ENCODE measurements at regions not wholly inside any gene's neighbourhood (a gene's known extent, or its start where the extent isn't known, plus 50 kb on each side); places are given as distances from the start of the nearest gene placed in this dataset.

DNA sequence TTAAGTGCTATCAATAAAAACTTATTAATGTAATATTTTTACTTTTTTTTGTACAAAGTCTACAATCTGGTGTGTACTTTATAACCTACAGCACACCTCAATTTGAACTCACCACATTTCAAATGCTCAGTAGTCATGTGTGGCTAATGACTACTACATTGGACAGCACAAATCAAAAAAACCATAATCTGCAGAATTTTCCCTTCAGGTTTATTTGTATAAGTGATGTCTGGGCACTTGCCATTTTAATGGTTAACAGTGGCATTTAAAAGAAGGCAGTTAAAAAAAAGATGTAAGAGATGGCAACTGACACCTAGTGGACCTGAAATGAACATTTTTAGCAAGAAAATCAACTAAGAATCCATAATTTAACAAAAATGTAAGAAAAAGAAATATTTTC lies 124.6 kb upstream of the NRBF2 start:
- no peaks in the 10 kb centered on the region for H3K36me3 ChIP-seq (ENCODE audit: control insufficient read depth in 2 of 2, insufficient read depth in 2 of 2, low read length in 2 of 2)
- no peaks in the 10 kb centered on the region for H3K9me3 ChIP-seq (ENCODE audit: control insufficient read depth in 2 of 2, low read length in 2 of 2)
- H3K27ac ChIP-seq (ENCODE audit: low read depth in 2 of 2, low read length in 2 of 2) = no peak overlapping the region
- no peaks in the 10 kb centered on the region for H3K27me3 ChIP-seq (ENCODE audit: control insufficient read depth in 2 of 2, insufficient read depth in 2 of 2, low read length in 2 of 2)
- no peak overlapping the region for H3K9ac ChIP-seq (ENCODE audit: low read depth in 1 of 2, low read length in 2 of 2)
- no peak overlapping the region for H3K4me3 ChIP-seq (ENCODE audit: low read length in 2 of 2)
- H3K4me1 ChIP-seq (ENCODE audit: control insufficient read depth in 2 of 2, insufficient read depth in 2 of 2, low read length in 2 of 2) = no peaks in the 10 kb centered on the region

DNA sequence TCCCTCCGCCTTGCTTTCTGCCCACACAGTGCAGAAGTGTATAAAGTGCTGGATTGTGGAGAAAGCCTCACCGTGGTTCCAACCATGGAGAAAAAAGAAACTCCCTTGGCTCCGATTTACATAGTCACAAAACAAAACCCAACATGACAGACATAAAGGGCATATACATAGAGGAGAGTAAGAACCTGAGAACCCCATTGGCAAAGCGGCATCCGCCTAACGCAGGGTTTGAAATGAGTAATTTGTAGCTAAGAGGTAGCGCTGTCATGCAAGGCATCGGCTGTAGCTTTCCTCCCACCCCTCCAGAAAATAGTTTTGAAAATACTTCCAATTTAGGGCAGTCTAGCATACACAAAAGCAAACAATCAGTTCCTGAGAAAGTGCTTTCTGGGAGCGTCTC lies 126.0 kb upstream of the NRBF2 start:
- no peaks in the 10 kb centered on the region for H3K9me3 ChIP-seq (ENCODE audit: control insufficient read depth in 2 of 2, low read length in 2 of 2)
- no peaks in the 10 kb centered on the region for H3K27me3 ChIP-seq (ENCODE audit: control insufficient read depth in 2 of 2, insufficient read depth in 2 of 2, low read length in 2 of 2)
- no peak overlapping the region for H3K27ac ChIP-seq (ENCODE audit: low read depth in 2 of 2, low read length in 2 of 2)
- H3K9ac ChIP-seq (ENCODE audit: low read depth in 1 of 2, low read length in 2 of 2) = no peak overlapping the region
- H3K4me1 ChIP-seq (ENCODE audit: control insufficient read depth in 2 of 2, insufficient read depth in 2 of 2, low read length in 2 of 2) = no peaks in the 10 kb centered on the region
- H3K36me3 ChIP-seq (ENCODE audit: control insufficient read depth in 2 of 2, insufficient read depth in 2 of 2, low read length in 2 of 2) = no peaks in the 10 kb centered on the region
- no peak overlapping the region for H3K4me3 ChIP-seq (ENCODE audit: low read length in 2 of 2)

DNA sequence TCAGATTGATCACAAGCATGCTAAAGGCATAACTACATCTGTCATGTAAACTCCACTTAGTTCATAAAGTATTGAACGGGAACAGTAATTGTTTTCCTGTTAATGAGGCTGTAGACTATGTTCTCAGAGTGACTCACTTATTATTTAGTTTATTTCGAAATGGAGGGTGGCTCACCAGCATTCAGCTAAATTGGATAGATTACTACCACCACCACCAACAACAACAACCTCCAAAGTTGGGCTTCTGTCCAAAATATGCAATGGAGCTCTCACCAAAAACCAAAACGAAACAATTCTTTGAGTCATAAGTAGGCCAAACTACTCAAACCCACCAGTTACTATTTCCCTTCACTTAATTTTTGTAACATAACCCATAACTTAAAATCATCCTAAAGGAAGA lies 127.9 kb upstream of the NRBF2 start:
- Histone ChIP-seq H3K9ac (ENCODE audit: low read depth in 1 of 2, low read length in 2 of 2) (no peak overlapping the region), H3K27me3 (ENCODE audit: control insufficient read depth in 2 of 2, insufficient read depth in 2 of 2, low read length in 2 of 2) (no peaks in the 10 kb centered on the region), H3K4me1 (ENCODE audit: control insufficient read depth in 2 of 2, insufficient read depth in 2 of 2, low read length in 2 of 2) (no peaks in the 10 kb centered on the region), H3K9me3 (ENCODE audit: control insufficient read depth in 2 of 2, low read length in 2 of 2) (no peaks in the 10 kb centered on the region), H3K27ac (ENCODE audit: low read depth in 2 of 2, low read length in 2 of 2) (no peak overlapping the region), H3K36me3 (ENCODE audit: control insufficient read depth in 2 of 2, insufficient read depth in 2 of 2, low read length in 2 of 2) (no peaks in the 10 kb centered on the region), H3K4me3 (ENCODE audit: low read length in 2 of 2) (no peak overlapping the region)

DNA sequence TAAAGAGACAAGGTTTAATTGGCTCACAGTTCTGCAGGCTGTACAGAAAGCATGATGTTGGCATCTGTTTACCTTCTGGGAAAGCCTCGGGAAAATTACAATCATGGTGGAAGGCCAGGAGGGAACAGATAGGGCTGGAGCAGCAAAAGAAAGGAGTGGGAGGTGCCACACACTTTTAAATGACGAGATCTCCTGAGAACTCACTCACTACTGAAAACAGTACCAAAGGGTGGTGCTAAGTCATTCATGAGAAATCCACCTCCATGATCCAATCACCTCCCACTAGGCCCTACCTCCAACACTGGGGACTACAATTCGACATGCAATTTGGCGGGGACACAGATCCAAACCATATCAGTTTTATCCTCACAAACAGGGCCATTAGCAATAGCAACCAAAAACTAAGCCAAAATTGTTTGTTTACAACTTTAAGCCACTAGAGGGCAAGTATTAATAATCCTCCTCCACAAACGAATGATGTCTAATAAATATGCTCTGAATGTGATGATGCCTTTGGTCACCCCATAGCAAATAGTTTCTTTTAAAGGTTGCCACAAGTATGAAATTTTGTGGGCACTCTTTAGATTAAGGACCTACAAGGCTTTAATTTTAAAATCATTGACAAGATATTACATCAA lies 129.2 kb upstream of the NRBF2 start:
- Histone ChIP-seq H3K36me3 (ENCODE audit: control insufficient read depth in 2 of 2, insufficient read depth in 2 of 2, low read length in 2 of 2) (no peaks in the 10 kb centered on the region), H3K9me3 (ENCODE audit: control insufficient read depth in 2 of 2, low read length in 2 of 2) (no peaks in the 10 kb centered on the region), H3K4me3 (ENCODE audit: low read length in 2 of 2) (no peak overlapping the region), H3K9ac (ENCODE audit: low read depth in 1 of 2, low read length in 2 of 2) (no peak overlapping the region), H3K4me1 (ENCODE audit: control insufficient read depth in 2 of 2, insufficient read depth in 2 of 2, low read length in 2 of 2) (no peaks in the 10 kb centered on the region), H3K27ac (ENCODE audit: low read depth in 2 of 2, low read length in 2 of 2) (no peak overlapping the region), H3K27me3 (ENCODE audit: control insufficient read depth in 2 of 2, insufficient read depth in 2 of 2, low read length in 2 of 2) (no peaks in the 10 kb centered on the region)

DNA sequence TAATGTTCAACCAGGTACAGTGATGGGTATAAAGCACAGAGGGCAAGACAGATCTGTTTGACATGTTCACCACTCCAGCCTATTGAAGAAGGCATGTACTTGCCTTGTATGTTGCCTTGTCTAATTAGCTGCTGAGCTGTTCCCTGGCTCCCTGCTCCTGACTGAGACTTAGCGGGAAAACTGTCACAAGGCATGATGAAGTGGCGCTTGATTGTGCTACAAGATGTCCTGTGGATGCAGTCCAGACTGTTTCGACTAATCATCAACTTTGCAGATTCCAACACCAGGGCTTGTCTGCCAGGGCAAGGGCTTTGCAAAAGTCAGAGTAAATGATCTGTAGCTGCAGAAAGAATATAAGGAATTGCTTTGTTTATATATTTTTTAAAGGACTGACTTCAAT lies 136.2 kb upstream of the NRBF2 start:
- Histone ChIP-seq H3K27ac (ENCODE audit: low read depth in 2 of 2, low read length in 2 of 2) (no peak overlapping the region), H3K4me1 (ENCODE audit: control insufficient read depth in 2 of 2, insufficient read depth in 2 of 2, low read length in 2 of 2) (no peaks in the 10 kb centered on the region), H3K9me3 (ENCODE audit: control insufficient read depth in 2 of 2, low read length in 2 of 2) (no peaks in the 10 kb centered on the region), H3K36me3 (ENCODE audit: control insufficient read depth in 2 of 2, insufficient read depth in 2 of 2, low read length in 2 of 2) (no peaks in the 10 kb centered on the region), H3K9ac (ENCODE audit: low read depth in 1 of 2, low read length in 2 of 2) (no peak overlapping the region), H3K4me3 (ENCODE audit: low read length in 2 of 2) (no peak overlapping the region), H3K27me3 (ENCODE audit: control insufficient read depth in 2 of 2, insufficient read depth in 2 of 2, low read length in 2 of 2) (peaks cover 0 to 2% of the 10 kb centered on the region in 2 donors)

DNA sequence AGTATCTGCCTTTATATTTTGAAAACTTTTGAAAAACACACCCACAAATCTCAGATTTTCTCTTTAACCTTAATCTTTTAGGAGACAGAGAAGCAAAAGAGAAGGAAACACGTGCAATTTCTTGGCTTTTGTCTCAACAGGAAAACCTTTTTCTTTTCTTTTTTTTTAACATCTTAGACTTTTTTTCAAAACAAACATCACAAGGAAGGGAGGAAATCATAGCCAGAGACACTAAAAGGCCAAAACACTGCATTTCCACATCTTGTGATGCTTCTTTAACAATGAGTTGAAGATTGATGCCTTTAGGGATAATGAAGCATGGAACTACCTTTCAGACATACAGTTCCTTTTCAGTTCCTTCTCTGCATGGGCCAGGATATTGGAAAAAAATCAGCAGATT lies 136.6 kb upstream of the NRBF2 start:
- no peak overlapping the region for H3K4me3 ChIP-seq (ENCODE audit: low read length in 2 of 2)
- no peaks in the 10 kb centered on the region for H3K9me3 ChIP-seq (ENCODE audit: control insufficient read depth in 2 of 2, low read length in 2 of 2)
- H3K36me3 ChIP-seq (ENCODE audit: control insufficient read depth in 2 of 2, insufficient read depth in 2 of 2, low read length in 2 of 2) = no peaks in the 10 kb centered on the region
- no peak overlapping the region for H3K9ac ChIP-seq (ENCODE audit: low read depth in 1 of 2, low read length in 2 of 2)
- no peak overlapping the region for H3K27ac ChIP-seq (ENCODE audit: low read depth in 2 of 2, low read length in 2 of 2)
- H3K27me3 ChIP-seq (ENCODE audit: control insufficient read depth in 2 of 2, insufficient read depth in 2 of 2, low read length in 2 of 2) = peaks cover 0 to 2% of the 10 kb centered on the region in 2 donors
- H3K4me1 ChIP-seq (ENCODE audit: control insufficient read depth in 2 of 2, insufficient read depth in 2 of 2, low read length in 2 of 2) = no peaks in the 10 kb centered on the region

DNA sequence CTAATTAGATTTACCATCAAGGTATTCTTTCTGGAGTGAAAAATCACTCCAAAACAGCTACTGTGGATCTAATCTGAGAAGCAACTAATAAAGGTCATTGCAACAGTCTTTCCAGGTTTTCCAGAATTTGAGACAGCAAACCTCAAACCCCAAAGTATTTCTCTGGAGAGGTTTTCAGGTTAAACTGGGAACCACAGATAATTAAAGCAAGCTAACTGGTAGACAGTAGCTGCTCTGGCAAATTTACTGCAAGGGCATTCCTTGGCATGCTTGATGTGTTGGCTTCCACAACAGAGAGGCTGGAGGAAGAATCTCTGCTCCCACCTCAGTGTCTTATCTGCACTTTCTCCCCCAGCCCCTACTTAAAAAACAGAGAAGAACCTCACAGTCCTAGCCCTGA lies 140.0 kb upstream of the NRBF2 start:
- Histone ChIP-seq H3K36me3 (ENCODE audit: control insufficient read depth in 2 of 2, insufficient read depth in 2 of 2, low read length in 2 of 2) (no peaks in the 10 kb centered on the region), H3K9ac (ENCODE audit: low read depth in 1 of 2, low read length in 2 of 2) (no peak overlapping the region), H3K27ac (ENCODE audit: low read depth in 2 of 2, low read length in 2 of 2) (no peak overlapping the region), H3K27me3 (ENCODE audit: control insufficient read depth in 2 of 2, insufficient read depth in 2 of 2, low read length in 2 of 2) (peaks cover 0 to 2% of the 10 kb centered on the region in 2 donors), H3K4me3 (ENCODE audit: low read length in 2 of 2) (no peak overlapping the region), H3K9me3 (ENCODE audit: control insufficient read depth in 2 of 2, low read length in 2 of 2) (no peaks in the 10 kb centered on the region), H3K4me1 (ENCODE audit: control insufficient read depth in 2 of 2, insufficient read depth in 2 of 2, low read length in 2 of 2) (no peaks in the 10 kb centered on the region)

DNA sequence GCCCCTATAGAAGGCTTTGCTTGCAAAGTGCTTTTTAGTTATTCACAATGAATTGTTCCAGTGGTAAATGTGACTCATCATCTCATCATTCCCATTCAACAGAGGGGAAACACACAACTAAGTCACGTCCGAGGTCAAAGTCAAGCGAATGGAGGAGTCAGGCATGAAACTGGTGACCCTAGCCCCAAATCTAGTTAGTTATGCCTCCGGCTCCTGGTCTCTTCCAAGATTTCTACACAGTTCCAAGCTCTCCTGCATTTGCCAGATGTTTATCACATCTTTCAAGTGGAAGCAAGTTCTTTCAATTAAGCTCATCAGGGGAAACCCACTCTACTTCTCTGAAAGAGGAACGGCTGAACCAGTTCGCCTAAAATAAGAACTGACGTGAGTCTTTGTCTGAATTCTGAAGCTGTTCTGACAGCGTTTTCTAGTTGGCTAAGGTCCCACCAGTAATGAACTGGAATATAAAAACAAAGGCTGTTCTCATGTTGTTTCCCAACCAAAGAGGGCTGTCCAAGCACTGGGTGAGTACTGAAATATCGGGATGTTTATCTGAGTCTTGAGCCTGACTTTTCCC lies 140.9 kb upstream of the NRBF2 start:
- Histone ChIP-seq H3K9me3 (ENCODE audit: control insufficient read depth in 2 of 2, low read length in 2 of 2) (no peaks in the 10 kb centered on the region), H3K4me3 (ENCODE audit: low read length in 2 of 2) (no peak overlapping the region), H3K27me3 (ENCODE audit: control insufficient read depth in 2 of 2, insufficient read depth in 2 of 2, low read length in 2 of 2) (peaks cover 0 to 2% of the 10 kb centered on the region in 2 donors), H3K9ac (ENCODE audit: low read depth in 1 of 2, low read length in 2 of 2) (no peak overlapping the region), H3K36me3 (ENCODE audit: control insufficient read depth in 2 of 2, insufficient read depth in 2 of 2, low read length in 2 of 2) (no peaks in the 10 kb centered on the region), H3K4me1 (ENCODE audit: control insufficient read depth in 2 of 2, insufficient read depth in 2 of 2, low read length in 2 of 2) (no peaks in the 10 kb centered on the region), H3K27ac (ENCODE audit: low read depth in 2 of 2, low read length in 2 of 2) (no peak overlapping the region)

DNA sequence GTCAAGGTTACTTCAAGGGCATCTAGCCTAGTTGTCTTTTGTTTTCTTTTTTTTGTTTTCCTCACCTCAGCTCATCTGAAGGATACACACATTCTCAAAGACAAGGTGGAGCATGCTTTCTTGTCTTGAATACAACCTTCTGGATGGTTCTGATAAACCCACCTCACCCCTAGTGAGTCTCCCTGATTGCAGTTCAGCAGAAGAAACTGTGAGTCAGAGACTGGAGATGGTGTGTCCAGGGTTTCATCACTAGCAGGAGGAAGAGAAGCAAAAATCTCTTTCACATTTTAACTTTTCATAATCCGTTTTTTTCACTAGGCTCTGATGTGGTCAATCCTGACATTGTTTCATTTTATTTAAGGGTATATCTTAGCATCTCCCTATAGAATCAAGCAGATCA lies 143.0 kb upstream of the NRBF2 start:
- Histone ChIP-seq H3K36me3 (ENCODE audit: control insufficient read depth in 2 of 2, insufficient read depth in 2 of 2, low read length in 2 of 2) (no peaks in the 10 kb centered on the region), H3K27me3 (ENCODE audit: control insufficient read depth in 2 of 2, insufficient read depth in 2 of 2, low read length in 2 of 2) (no peaks in the 10 kb centered on the region), H3K4me1 (ENCODE audit: control insufficient read depth in 2 of 2, insufficient read depth in 2 of 2, low read length in 2 of 2) (no peaks in the 10 kb centered on the region), H3K27ac (ENCODE audit: low read depth in 2 of 2, low read length in 2 of 2) (no peak overlapping the region), H3K4me3 (ENCODE audit: low read length in 2 of 2) (no peak overlapping the region), H3K9ac (ENCODE audit: low read depth in 1 of 2, low read length in 2 of 2) (no peak overlapping the region), H3K9me3 (ENCODE audit: control insufficient read depth in 2 of 2, low read length in 2 of 2) (no peaks in the 10 kb centered on the region)

DNA sequence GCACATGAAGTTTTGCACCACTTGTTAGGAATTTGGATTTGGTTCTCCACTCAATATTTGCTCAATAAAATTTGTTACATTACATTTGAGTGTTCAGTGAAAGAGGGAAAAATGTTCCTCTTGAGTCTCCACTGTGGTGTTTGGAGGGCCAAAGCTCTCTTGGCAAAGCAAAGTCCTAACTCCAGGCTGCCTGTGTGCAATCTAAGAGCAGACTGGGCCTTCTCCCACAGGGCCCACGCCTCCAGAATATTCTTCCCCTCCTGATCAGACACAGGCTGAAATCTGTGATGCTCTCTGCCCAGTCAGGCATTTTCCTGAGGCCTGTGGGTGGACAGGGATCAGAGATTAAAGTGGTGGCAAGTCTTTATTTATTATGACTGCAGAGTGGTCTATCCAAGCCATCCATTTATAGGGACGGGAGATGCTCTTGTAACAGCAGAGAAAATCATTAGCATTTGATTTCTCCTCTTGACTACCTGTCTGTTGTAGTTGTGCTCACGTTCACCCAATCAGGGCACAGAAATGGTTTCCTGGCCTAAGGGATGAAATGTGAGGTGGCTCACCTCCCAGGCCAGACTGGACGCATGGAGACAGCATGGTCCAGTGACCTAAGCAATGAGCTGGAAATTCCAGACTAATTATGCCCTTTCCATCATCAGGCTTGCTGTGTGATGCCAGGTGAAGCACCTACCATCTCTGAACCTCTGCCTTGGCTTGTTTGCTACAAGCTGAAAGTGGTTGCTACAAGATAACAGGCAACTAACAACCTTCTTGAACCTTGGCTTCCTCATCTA lies 147.1 kb upstream of the NRBF2 start:
- no peaks in the 10 kb centered on the region for H3K36me3 ChIP-seq (ENCODE audit: control insufficient read depth in 2 of 2, insufficient read depth in 2 of 2, low read length in 2 of 2)
- no peaks in the 10 kb centered on the region for H3K27me3 ChIP-seq (ENCODE audit: control insufficient read depth in 2 of 2, insufficient read depth in 2 of 2, low read length in 2 of 2)
- no peak overlapping the region for H3K9ac ChIP-seq (ENCODE audit: low read depth in 1 of 2, low read length in 2 of 2)
- no peak overlapping the region for H3K27ac ChIP-seq (ENCODE audit: low read depth in 2 of 2, low read length in 2 of 2)
- H3K9me3 ChIP-seq (ENCODE audit: control insufficient read depth in 2 of 2, low read length in 2 of 2) = no peaks in the 10 kb centered on the region
- H3K4me1 ChIP-seq (ENCODE audit: control insufficient read depth in 2 of 2, insufficient read depth in 2 of 2, low read length in 2 of 2) = no peaks in the 10 kb centered on the region
- no peak overlapping the region for H3K4me3 ChIP-seq (ENCODE audit: low read length in 2 of 2)
